ENCODE measurements at regions not wholly inside any gene's neighbourhood (a gene's known extent, or its start where the extent isn't known, plus 50 kb on each side); places are given as distances from the start of the nearest gene placed in this dataset.

DNA sequence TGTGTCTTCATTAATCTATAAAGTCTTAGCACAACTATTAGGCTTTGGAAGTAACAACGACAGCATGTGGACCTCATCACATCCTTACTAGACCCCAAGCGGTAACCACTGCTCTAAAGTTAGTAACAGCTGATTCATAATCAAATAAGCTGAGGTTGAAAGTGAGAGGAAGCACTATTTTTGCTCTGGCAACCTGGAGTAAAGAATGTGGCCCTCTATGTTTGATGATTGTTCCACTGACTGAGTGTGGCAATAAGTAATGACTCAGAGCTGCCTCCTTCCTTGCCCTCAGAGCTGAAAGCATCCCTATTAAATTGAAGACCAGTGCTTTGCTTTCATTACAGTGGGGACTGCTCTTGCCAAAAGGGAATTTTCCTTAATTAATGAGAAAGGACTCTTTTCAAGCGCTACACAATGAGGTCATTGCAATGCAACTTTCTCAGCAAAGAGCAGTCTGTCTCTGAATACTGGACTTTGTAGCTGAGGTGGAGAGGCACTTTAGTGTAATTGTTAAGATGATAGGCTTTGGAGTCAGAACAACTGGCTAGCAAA lies 906.1 kb upstream of the RAG2 start:
- TF ChIP-seq, protein P1, sequence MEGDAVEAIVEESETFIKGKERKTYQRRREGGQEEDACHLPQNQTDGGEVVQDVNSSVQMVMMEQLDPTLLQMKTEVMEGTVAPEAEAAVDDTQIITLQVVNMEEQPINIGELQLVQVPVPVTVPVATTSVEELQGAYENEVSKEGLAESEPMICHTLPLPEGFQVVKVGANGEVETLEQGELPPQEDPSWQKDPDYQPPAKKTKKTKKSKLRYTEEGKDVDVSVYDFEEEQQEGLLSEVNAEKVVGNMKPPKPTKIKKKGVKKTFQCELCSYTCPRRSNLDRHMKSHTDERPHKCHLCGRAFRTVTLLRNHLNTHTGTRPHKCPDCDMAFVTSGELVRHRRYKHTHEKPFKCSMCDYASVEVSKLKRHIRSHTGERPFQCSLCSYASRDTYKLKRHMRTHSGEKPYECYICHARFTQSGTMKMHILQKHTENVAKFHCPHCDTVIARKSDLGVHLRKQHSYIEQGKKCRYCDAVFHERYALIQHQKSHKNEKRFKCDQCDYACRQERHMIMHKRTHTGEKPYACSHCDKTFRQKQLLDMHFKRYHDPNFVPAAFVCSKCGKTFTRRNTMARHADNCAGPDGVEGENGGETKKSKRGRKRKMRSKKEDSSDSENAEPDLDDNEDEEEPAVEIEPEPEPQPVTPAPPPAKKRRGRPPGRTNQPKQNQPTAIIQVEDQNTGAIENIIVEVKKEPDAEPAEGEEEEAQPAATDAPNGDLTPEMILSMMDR (IDR thresholded peaks at IDR 0.05), result no peak
- no peak for TF ChIP-seq POLR2A (IDR thresholded peaks at IDR 0.05)

Measured in uterus (tissue), 2 donors.